Activated T-helper 1 cell treated with Interleukin-2 at 50 U/mL for 16 hours (primary cell): ENCODE measurements at regions not wholly inside any gene's neighbourhood (a gene's known extent, or its start where the extent isn't known, plus 50 kb on each side); places are given as distances from the start of the nearest gene placed in this dataset.
"Not testable (repeated sequence)": the region's sequence is repeated elsewhere in the genome, so short reads cannot be mapped to it uniquely, and the experiment has no call there.

Experiments
- DNase-seq: peaks from one replicate; pipeline ENCODE4 v3.0.0-alpha.2; 2020; ENCODE audit warnings: low read depth

GRCh38 chrX:5295004-5295403 lies 933.7 kb downstream of the NLGN4X start:
- no peak for DNase-seq

GRCh38 chrX:5290635-5291034 lies 938.0 kb downstream of the NLGN4X start:
- no peak for DNase-seq

GRCh38 chrX:5289949-5290348 lies 938.7 kb downstream of the NLGN4X start:
- not testable (repeated sequence) for DNase-seq

- DNase-seq: no peak
Measured at GRCh38 chrX:5278908-5279307, 949.8 kb downstream of the NLGN4X start.

GRCh38 chrX:5265324-5265850 lies 963.3 kb downstream of the NLGN4X start:
- no peak for DNase-seq

- DNase-seq: no peak
Measured at GRCh38 chrX:5250106-5250505, 978.6 kb downstream of the NLGN4X start.

GRCh38 chrX:5242091-5242790 lies 986.4 kb downstream of the NLGN4X start:
- DNase-seq: no peak

GRCh38 chrX:5236749-5237148 lies 991.9 kb downstream of the NLGN4X start:
- DNase-seq: no peak

- no peak for DNase-seq
Measured at GRCh38 chrX:5236096-5236495, 992.6 kb downstream of the NLGN4X start.

- DNase-seq: no peak
Measured at GRCh38 chrX:5233830-5234229, 994.8 kb downstream of the NLGN4X start.

- DNase-seq: no peak
Measured at GRCh38 chrX:5220421-5220820, 1008.2 kb downstream of the NLGN4X start.

- DNase-seq: no peak
Measured at GRCh38 chrX:5194806-5195205, 1033.9 kb downstream of the NLGN4X start.

- no peak for DNase-seq
Measured at GRCh38 chrX:5180135-5180741, 1048.4 kb downstream of the NLGN4X start.

- DNase-seq: no peak
Measured at GRCh38 chrX:5176766-5177165, 1051.9 kb downstream of the NLGN4X start.

- no peak for DNase-seq
Measured at GRCh38 chrX:5163663-5164062, 1065.0 kb downstream of the NLGN4X start.

GRCh38 chrX:5155301-5155700 lies 1073.4 kb downstream of the NLGN4X start:
- no peak for DNase-seq

- no peak for DNase-seq
Measured at GRCh38 chrX:5145957-5146356, 1082.7 kb downstream of the NLGN4X start.

GRCh38 chrX:5142644-5143043 lies 1086.0 kb downstream of the NLGN4X start:
- no peak for DNase-seq

- no peak for DNase-seq
Measured at GRCh38 chrX:5122181-5122678, 1106.4 kb downstream of the NLGN4X start.

GRCh38 chrX:5117816-5118215 lies 1110.9 kb downstream of the NLGN4X start:
- DNase-seq: no peak

GRCh38 chrX:5113128-5113527 lies 1115.5 kb downstream of the NLGN4X start:
- no peak for DNase-seq

GRCh38 chrX:5100004-5100403 lies 1128.7 kb downstream of the NLGN4X start:
- no peak for DNase-seq

GRCh38 chrX:5086388-5086787 lies 1142.3 kb downstream of the NLGN4X start:
- no peak for DNase-seq

- no peak for DNase-seq
Measured at GRCh38 chrX:5084279-5084678, 1144.4 kb downstream of the NLGN4X start.
